Activated gamma-delta T cell treated with Interleukin-2 at 50 U/mL for 16 hours (primary cell): ENCODE measurements at regions not wholly inside any gene's neighbourhood (a gene's known extent, or its start where the extent isn't known, plus 50 kb on each side); places are given as distances from the start of the nearest gene placed in this dataset.
"Not testable (repeated sequence)": the region's sequence is repeated elsewhere in the genome, so short reads cannot be mapped to it uniquely, and the experiment has no call there.

Experiments used
- DNase-seq: peaks from one replicate; pipeline ENCODE4 v3.0.0-alpha.2; 2020

- DNase-seq: no peak
Observed at GRCh38 chr10:131810036-131810804, 90.6 kb upstream of the PPP2R2D start.

- DNase-seq: no peak
Observed at GRCh38 chr10:131810805-131811629, 89.8 kb upstream of the PPP2R2D start.

GRCh38 chr10:131811630-131812403 lies 89.0 kb upstream of the PPP2R2D start:
- DNase-seq: no peak

- no peak for DNase-seq
Observed at GRCh38 chr10:131812736-131813604, 87.8 kb upstream of the PPP2R2D start.

DNA sequence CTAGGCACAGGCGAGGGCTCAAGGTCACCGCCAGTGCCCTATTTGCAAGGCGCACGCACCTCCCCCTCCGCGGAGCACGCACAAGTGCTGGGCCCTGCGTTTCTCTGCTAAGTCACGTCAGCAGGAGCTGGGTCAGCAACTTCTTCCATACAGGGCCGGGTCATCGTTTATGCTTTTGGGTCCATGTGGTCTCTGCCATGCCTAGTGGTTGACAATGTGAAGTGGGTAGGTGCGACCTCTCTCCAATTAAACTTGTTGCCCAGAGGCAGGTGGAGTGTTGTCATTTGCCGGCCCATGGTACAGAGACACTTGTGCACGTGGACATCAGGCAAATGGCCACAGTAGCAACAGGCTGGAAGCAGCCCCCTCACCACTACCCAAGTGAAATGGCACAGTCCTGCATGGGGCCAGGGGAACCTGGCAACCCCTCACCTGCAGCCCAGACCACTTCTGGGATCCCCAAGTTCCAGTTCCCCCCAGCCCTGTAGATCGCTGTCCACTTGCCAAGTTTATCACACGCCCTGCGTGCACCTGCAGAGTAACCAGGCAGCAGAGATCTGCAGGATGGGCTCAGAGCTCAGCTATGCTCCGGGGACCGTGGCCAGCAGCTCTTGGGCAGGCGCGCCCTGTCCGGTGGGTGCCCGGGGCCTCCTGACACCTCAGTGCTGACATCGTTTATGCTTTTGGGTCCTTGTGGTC lies 86.1 kb upstream of the PPP2R2D start:
- DNase-seq: no peak

DNA sequence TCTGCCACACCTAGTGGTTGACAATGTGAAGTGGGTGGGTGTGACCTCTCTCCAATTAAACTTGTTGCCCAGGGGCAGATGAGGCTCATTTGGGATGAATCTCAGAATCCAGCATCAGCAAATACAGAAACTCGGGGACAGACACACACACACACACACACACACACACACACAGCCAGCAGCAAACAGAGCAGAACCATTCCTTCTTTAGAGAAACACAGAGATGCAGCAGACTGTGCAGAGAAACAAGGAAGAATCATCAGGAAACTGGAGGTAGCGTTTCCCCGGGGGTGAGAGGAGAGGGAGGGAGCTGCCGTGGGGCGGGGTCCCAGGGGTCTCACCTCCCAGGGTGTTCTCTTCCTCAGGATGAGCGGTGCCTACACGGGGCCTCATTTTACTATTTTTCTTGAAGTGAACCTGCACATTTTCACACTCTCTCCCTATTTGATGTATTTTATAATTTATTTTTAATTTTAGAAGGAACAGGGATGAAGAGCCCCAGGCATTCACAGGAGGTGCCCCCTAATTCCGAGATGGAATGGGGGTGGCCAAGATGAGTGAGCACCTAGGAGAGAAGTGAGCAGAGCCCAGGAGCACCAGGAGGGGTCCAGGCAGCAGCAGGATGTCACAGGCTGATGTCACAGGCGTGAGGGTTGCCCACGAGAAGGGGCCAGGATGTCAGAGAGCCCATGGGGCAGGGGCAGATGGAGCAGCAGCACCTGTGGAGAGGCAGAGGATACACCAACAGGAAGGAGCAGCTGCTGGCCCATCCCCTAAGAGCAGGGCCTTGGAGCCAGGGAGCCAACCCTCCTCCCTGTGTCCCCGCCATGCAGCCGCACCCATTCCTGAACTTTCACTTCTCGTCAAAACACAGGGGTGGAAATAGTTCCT lies 85.3 kb upstream of the PPP2R2D start:
- no peak for DNase-seq

GRCh38 chr10:131816157-131816775 lies 84.5 kb upstream of the PPP2R2D start:
- DNase-seq: no peak

DNA sequence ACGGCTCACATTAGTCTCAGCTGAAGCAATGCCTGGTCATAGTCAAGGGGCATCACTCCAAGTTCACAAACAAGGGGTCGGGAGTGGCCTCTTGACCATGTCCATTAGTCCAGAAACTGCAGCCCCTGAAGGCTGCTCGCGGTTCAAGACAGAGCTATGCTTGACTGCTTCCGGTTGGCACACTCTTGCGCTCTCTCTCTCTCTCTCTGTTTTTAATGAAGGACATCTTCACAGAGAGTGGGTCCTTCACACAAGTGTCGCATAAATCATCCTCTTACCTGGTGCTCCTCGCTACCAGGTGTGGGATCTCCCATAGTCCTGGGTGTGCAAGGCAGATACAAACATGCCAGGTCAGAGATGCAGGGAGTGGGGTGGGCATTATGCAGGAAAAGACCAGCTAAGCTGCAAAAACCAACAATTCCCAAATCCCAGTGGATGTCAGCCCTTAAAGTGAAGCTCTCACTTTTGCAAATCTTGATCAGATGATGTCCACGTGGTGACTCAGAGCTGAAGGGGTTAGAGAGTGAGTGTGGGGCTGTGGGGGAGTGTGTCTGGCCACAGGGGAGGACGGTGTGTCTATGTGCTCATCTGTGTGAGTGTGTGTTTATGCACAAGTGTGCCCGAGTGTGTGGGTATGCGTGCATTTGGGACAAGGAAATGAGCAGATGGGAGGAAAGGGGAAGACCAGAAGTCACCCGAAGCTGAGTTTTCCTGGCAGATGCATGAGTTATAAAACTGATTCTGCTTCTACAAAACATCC lies 83.7 kb upstream of the PPP2R2D start:
- no peak for DNase-seq

- no peak for DNase-seq
Observed at GRCh38 chr10:131817866-131818509, 82.8 kb upstream of the PPP2R2D start.

DNA sequence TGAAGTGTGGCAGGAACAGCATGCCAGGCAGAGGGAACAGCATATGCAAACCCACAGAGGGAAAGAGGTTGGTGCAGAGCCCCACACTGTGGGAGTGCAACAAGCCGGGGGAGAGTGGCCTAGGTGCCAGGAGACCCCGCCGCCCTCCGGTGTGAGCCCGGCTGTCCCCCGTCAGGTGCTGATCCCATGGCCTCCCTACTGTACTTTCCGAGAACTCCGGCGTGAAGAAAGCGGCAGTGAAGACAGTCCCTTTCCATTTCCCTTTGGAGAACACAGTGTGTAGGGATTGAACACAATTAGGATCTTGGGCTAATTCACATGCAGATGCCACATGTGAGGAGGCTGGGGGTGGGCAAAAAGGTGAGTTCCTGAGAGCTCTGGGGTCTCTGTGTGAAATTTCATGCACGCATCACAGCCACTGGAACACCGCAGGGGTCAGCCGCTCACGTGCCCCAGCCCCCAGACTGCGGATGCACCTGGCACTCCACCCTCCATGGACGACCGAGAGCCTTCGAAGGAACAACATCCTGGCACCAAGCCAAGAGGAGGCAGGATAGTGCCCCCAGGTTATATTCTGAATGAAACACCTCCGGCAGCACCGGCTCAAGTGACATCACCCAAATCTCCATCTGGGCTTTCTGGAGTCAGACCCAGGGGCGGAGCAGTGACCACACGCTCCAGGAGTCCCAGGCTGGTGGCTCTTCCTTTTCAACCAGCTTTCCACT lies 82.1 kb upstream of the PPP2R2D start:
- DNase-seq: no peak

GRCh38 chr10:131819241-131820072 lies 81.4 kb upstream of the PPP2R2D start:
- no peak for DNase-seq

- no peak for DNase-seq
Observed at GRCh38 chr10:131820626-131821025, 80.2 kb upstream of the PPP2R2D start.

- DNase-seq: no peak
Observed at GRCh38 chr10:131821378-131822012, 79.3 kb upstream of the PPP2R2D start.

GRCh38 chr10:131822013-131822691 lies 78.7 kb upstream of the PPP2R2D start:
- DNase-seq: no peak

GRCh38 chr10:131822692-131823245 lies 78.0 kb upstream of the PPP2R2D start:
- no peak for DNase-seq

DNA sequence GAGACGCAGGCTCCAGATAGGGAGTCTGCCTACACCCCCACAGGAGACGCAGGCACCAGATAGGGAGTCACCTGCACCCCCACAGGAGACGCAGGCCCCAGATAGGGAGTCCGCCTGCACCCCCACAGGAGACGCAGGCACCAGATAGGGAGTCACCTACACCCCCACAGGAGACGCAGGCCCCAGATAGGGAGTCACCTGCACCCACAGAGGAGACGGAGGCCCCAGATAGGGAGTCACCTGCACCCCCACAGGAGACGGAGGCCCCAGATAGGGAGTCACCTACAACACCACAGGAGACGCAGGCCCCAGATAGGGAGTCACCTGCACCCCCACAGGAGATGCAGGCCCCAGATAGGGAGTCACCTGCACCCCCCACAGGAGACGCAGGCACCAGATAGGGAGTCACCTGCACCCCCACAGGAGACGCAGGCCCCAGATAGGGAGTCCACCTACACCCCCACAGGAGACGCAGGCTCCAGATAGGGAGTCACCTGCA lies 77.2 kb upstream of the PPP2R2D start:
- not testable (repeated sequence) for DNase-seq
